ENCODE measurements at regions not wholly inside any gene's neighbourhood (a gene's known extent, or its start where the extent isn't known, plus 50 kb on each side); places are given as distances from the start of the nearest gene placed in this dataset.

- no peak for TF ChIP-seq CTCF (IDR thresholded peaks at IDR 0.05; ENCODE audit: unreplicated experiment)
- no peaks in the 10 kb centered on the region for H3K36me3 Mint-ChIP-seq (ENCODE audit: insufficient read depth)
- H3K9me3 Mint-ChIP-seq (ENCODE audit: low read depth), result no peaks in the 10 kb centered on the region
- H3K4me1 Mint-ChIP-seq (ENCODE audit: low read depth), result peaks cover 36% of the 10 kb centered on the region
- no peaks in the 10 kb centered on the region for H3K27me3 Mint-ChIP-seq
- H3K4me3 Mint-ChIP-seq (ENCODE audit: low read depth), result no peak overlapping the region
- DNase-seq (ENCODE audit: low spot score, unreplicated experiment), result no peak
- H3K27ac Mint-ChIP-seq, result peak overlapping the region; percentile 13
These were observed 412.0 kb downstream of the MEIS1 start for GRCh38 chr2:66846887-66847286.

GRCh38 chr2:66849153-66849755 lies 414.3 kb downstream of the MEIS1 start:
- Mint-ChIP-seq H3K36me3 (ENCODE audit: insufficient read depth) (no peaks in the 10 kb centered on the region), H3K4me1 (ENCODE audit: low read depth) (peaks cover 32% of the 10 kb centered on the region), H3K27me3 (no peaks in the 10 kb centered on the region), H3K9me3 (ENCODE audit: low read depth) (no peaks in the 10 kb centered on the region), H3K4me3 (ENCODE audit: low read depth) (no peak overlapping the region), H3K27ac (no peak overlapping the region)
- DNase-seq (ENCODE audit: low spot score, unreplicated experiment), result no peak
- no peak for TF ChIP-seq CTCF (IDR thresholded peaks at IDR 0.05; ENCODE audit: unreplicated experiment)

GRCh38 chr2:66850376-66850775 lies 415.5 kb downstream of the MEIS1 start:
- TF ChIP-seq CTCF (IDR thresholded peaks at IDR 0.05; ENCODE audit: unreplicated experiment), result no peak
- Mint-ChIP-seq H3K9me3 (ENCODE audit: low read depth) (peaks cover under 1% of the 10 kb centered on the region), H3K36me3 (ENCODE audit: insufficient read depth) (no peaks in the 10 kb centered on the region), H3K4me3 (ENCODE audit: low read depth) (no peak overlapping the region), H3K27ac (no peak overlapping the region), H3K27me3 (no peaks in the 10 kb centered on the region), H3K4me1 (ENCODE audit: low read depth) (peaks cover 29% of the 10 kb centered on the region)
- DNase-seq (ENCODE audit: low spot score, unreplicated experiment), result no peak

GRCh38 chr2:66851449-66851872 lies 416.5 kb downstream of the MEIS1 start:
- Mint-ChIP-seq H3K4me1 (ENCODE audit: low read depth) (peaks cover 28% of the 10 kb centered on the region), H3K4me3 (ENCODE audit: low read depth) (no peak overlapping the region)

GRCh38 chr2:66852953-66853352 lies 418.0 kb downstream of the MEIS1 start:
- Mint-ChIP-seq H3K27me3 (no peaks in the 10 kb centered on the region), H3K36me3 (ENCODE audit: insufficient read depth) (peaks cover 4% of the 10 kb centered on the region), H3K9me3 (ENCODE audit: low read depth) (peaks cover 17% of the 10 kb centered on the region), H3K27ac (no peak overlapping the region), H3K4me3 (ENCODE audit: low read depth) (no peak overlapping the region), H3K4me1 (ENCODE audit: low read depth) (peaks cover 24% of the 10 kb centered on the region)
- DNase-seq (ENCODE audit: low spot score, unreplicated experiment), result no peak
- no peak for TF ChIP-seq CTCF (IDR thresholded peaks at IDR 0.05; ENCODE audit: unreplicated experiment)

More at GRCh38 chr2:66851449-66851872, 416.5 kb downstream of the MEIS1 start:
- Mint-ChIP-seq H3K27me3 (no peaks in the 10 kb centered on the region), H3K36me3 (ENCODE audit: insufficient read depth) (peaks cover 4% of the 10 kb centered on the region), H3K27ac (no peak overlapping the region), H3K9me3 (ENCODE audit: low read depth) (peaks cover 11% of the 10 kb centered on the region)
- DNase-seq (ENCODE audit: low spot score, unreplicated experiment), result no peak
- no peak for TF ChIP-seq CTCF (IDR thresholded peaks at IDR 0.05; ENCODE audit: unreplicated experiment)
